Dermis microvascular lymphatic vessel endothelial cell (primary cell): ENCODE measurements at regions not wholly inside any gene's neighbourhood (a gene's known extent, or its start where the extent isn't known, plus 50 kb on each side); places are given as distances from the start of the nearest gene placed in this dataset.
"Not testable (repeated sequence)": the region's sequence is repeated elsewhere in the genome, so short reads cannot be mapped to it uniquely, and the experiment has no call there.

Source experiments
- DNase-seq, 2 donors: peaks; one replicate each; pipeline versions ENCODE4 v3.0.0 to v3.0.0-alpha.2; 2010; ENCODE audit warnings: low read depth in 2 of 2

GRCh38 chr11:122604621-122605020 is 50.9 kb upstream of the UBASH3B start:
- no peak for DNase-seq

GRCh38 chr11:122601141-122602125 is 54.1 kb upstream of the UBASH3B start:
- no peak for DNase-seq

- DNase-seq = no peak
These were observed 55.2 kb upstream of the UBASH3B start for GRCh38 chr11:122600290-122600689.

GRCh38 chr11:122599434-122599833 is 56.1 kb upstream of the UBASH3B start:
- no peak for DNase-seq

GRCh38 chr11:122598971-122599370 is 56.6 kb upstream of the UBASH3B start:
- DNase-seq = no peak

GRCh38 chr11:122597511-122597910 is 58.0 kb upstream of the UBASH3B start:
- DNase-seq = no peak

GRCh38 chr11:122594986-122595645 is 60.4 kb upstream of the UBASH3B start:
- DNase-seq = no peak

- DNase-seq = no peak
These were observed 61.8 kb upstream of the UBASH3B start for GRCh38 chr11:122593473-122594420.

GRCh38 chr11:122592641-122593040 is 62.9 kb upstream of the UBASH3B start:
- DNase-seq = no peak

- DNase-seq = no peak
These were observed 70.9 kb upstream of the UBASH3B start for GRCh38 chr11:122584670-122585069.

GRCh38 chr11:122580071-122580470 is 75.5 kb upstream of the UBASH3B start:
- not testable (repeated sequence) for DNase-seq

- DNase-seq = no peak
These were observed 77.2 kb upstream of the UBASH3B start for GRCh38 chr11:122578171-122578825.

GRCh38 chr11:122572592-122572991 is 82.9 kb upstream of the UBASH3B start:
- no peak for DNase-seq

- DNase-seq = no peak
These were observed 91.8 kb upstream of the UBASH3B start for GRCh38 chr11:122563761-122564160.

GRCh38 chr11:122559734-122560382 is 95.7 kb upstream of the UBASH3B start:
- DNase-seq = no peak

GRCh38 chr11:122559218-122559617 is 96.3 kb upstream of the UBASH3B start:
- not testable (repeated sequence) for DNase-seq

- not testable (repeated sequence) for DNase-seq
These were observed 98.4 kb upstream of the UBASH3B start for GRCh38 chr11:122557163-122557562.

GRCh38 chr11:122556605-122557004 is 98.9 kb upstream of the UBASH3B start:
- DNase-seq = no peak

GRCh38 chr11:122538060-122538459 is 117.5 kb upstream of the UBASH3B start:
- DNase-seq = no peak

- DNase-seq = no peak
These were observed 130.6 kb upstream of the UBASH3B start for GRCh38 chr11:122524898-122525297.
